ENCODE measurements at regions not wholly inside any gene's neighbourhood (a gene's known extent, or its start where the extent isn't known, plus 50 kb on each side); places are given as distances from the start of the nearest gene placed in this dataset.

DNA sequence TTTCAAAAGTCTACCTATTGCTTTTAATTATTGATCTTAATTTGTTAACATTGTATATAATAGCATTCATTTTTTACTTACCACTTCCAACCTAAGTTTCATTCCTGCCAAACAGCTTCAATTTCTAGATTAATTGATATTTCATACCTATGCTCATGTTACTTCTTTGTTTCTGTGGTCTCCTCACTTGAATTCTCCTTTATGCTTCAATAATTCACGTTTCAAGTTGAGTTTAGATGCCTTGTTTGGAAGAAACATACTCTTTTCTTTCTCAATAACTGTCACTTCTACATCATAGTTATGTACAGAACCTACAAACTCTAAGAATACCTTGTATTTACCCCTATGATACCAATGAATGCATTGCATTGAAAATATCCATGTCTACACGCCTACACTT is 862.2 kb upstream of the LRATD1 start:
- no peak for TF ChIP-seq POLR2AphosphoS5 (IDR thresholded peaks at IDR 0.05; ENCODE audit: low read depth, low read length)
- TF ChIP-seq POLR2A (IDR thresholded peaks at IDR 0.05; ENCODE audit: low read depth, low read length) = no peak
